Nephron progenitor cell (in vitro differentiated cells): ENCODE measurements at regions not wholly inside any gene's neighbourhood (a gene's known extent, or its start where the extent isn't known, plus 50 kb on each side); places are given as distances from the start of the nearest gene placed in this dataset.

Experiments used
- DNase-seq: peaks from one replicate; pipeline ENCODE4 v3.0.0; 2021
- H3K27ac Mint-ChIP-seq: 2 replicates; pipeline ENCODE4 v1.8.0; 2021; ENCODE audit warnings: mild to moderate bottlenecking, moderate library complexity, mixed read lengths
- H3K27me3 Mint-ChIP-seq: 2 replicates; pipeline ENCODE4 v1.8.0; 2021; ENCODE audit warnings: mild to moderate bottlenecking, low read depth, mixed read lengths; ENCODE audit not compliant: poor library complexity
- H3K36me3 Mint-ChIP-seq: 2 replicates; pipeline ENCODE4 v1.8.0; 2021; ENCODE audit warnings: low read depth, mixed read lengths
- H3K4me1 Mint-ChIP-seq: 2 replicates; pipeline ENCODE4 v1.8.0; 2021; ENCODE audit warnings: mixed read lengths
- H3K4me3 Mint-ChIP-seq: 2 replicates; pipeline ENCODE4 v1.8.0; 2021; ENCODE audit warnings: mild to moderate bottlenecking, moderate library complexity, mixed read lengths
- H3K9me3 Mint-ChIP-seq: 2 replicates; pipeline ENCODE4 v1.8.0; 2021; ENCODE audit warnings: mild to moderate bottlenecking, moderate library complexity, mixed read lengths
- CTCF ChIP-seq: fragments of 200-600 bp; sonication (generic); IDR thresholded peaks from 2 replicates; pipeline ENCODE4 v1.5.0; 2021; ENCODE audit warnings: antibody characterized with exemption

- DNase-seq, result no peak
- Mint-ChIP-seq H3K27ac (no peak overlapping the region), H3K36me3 (peaks cover 5% of the 10 kb centered on the region), H3K27me3 (peaks cover 5% of the 10 kb centered on the region), H3K4me3 (no peak overlapping the region), H3K4me1 (no peaks in the 10 kb centered on the region), H3K9me3 (peaks cover 10% of the 10 kb centered on the region)
- no peak for TF ChIP-seq CTCF
These were observed 152.2 kb downstream of the ZNF326 start for GRCh38 chr1:90147093-90147492.

GRCh38 chr1:90144820-90145219 lies 149.9 kb downstream of the ZNF326 start:
- H3K9me3 Mint-ChIP-seq, result peaks cover 13% of the 10 kb centered on the region
- DNase-seq, result no peak
- no peaks in the 10 kb centered on the region for H3K4me1 Mint-ChIP-seq
- H3K36me3 Mint-ChIP-seq, result peaks cover 4% of the 10 kb centered on the region
- TF ChIP-seq CTCF, result no peak
- no peak overlapping the region for H3K4me3 Mint-ChIP-seq
- H3K27me3 Mint-ChIP-seq, result peaks cover 5% of the 10 kb centered on the region
- H3K27ac Mint-ChIP-seq, result no peak overlapping the region

- Mint-ChIP-seq H3K4me3 (no peak overlapping the region), H3K9me3 (peaks cover 24% of the 10 kb centered on the region), H3K4me1 (no peaks in the 10 kb centered on the region), H3K27ac (no peak overlapping the region), H3K27me3 (peaks cover 5% of the 10 kb centered on the region), H3K36me3 (peaks cover 4% of the 10 kb centered on the region)
- TF ChIP-seq CTCF, result no peak
- no peak for DNase-seq
These were observed 148.7 kb downstream of the ZNF326 start for GRCh38 chr1:90143591-90143990.

- peaks cover 4% of the 10 kb centered on the region for H3K36me3 Mint-ChIP-seq
These were observed 147.8 kb downstream of the ZNF326 start for GRCh38 chr1:90142697-90143096.

GRCh38 chr1:90139837-90140236 lies 144.9 kb downstream of the ZNF326 start:
- no peak overlapping the region for H3K27ac Mint-ChIP-seq
- peaks cover 5% of the 10 kb centered on the region for H3K27me3 Mint-ChIP-seq
- H3K36me3 Mint-ChIP-seq, result peaks cover 8% of the 10 kb centered on the region
- H3K9me3 Mint-ChIP-seq, result peaks cover 46% of the 10 kb centered on the region
- H3K4me3 Mint-ChIP-seq, result no peak overlapping the region
- TF ChIP-seq CTCF, result no peak
- H3K4me1 Mint-ChIP-seq, result no peaks in the 10 kb centered on the region
- DNase-seq, result no peak

More at GRCh38 chr1:90142697-90143096, 147.8 kb downstream of the ZNF326 start:
- no peak overlapping the region for H3K27ac Mint-ChIP-seq
- H3K4me1 Mint-ChIP-seq, result no peaks in the 10 kb centered on the region
- peaks cover 5% of the 10 kb centered on the region for H3K27me3 Mint-ChIP-seq
- DNase-seq, result no peak
- H3K4me3 Mint-ChIP-seq, result no peak overlapping the region
- TF ChIP-seq CTCF, result no peak
- H3K9me3 Mint-ChIP-seq, result peaks cover 31% of the 10 kb centered on the region

GRCh38 chr1:90135286-90135685 lies 140.4 kb downstream of the ZNF326 start:
- H3K27me3 Mint-ChIP-seq, result peaks cover 6% of the 10 kb centered on the region
- peaks cover 37% of the 10 kb centered on the region for H3K9me3 Mint-ChIP-seq
- no peak for TF ChIP-seq CTCF
- no peak for DNase-seq
- H3K27ac Mint-ChIP-seq, result no peak overlapping the region
- no peaks in the 10 kb centered on the region for H3K4me1 Mint-ChIP-seq
- H3K36me3 Mint-ChIP-seq, result peaks cover 6% of the 10 kb centered on the region
- no peak overlapping the region for H3K4me3 Mint-ChIP-seq
